Uterus (tissue), 3 donors: ENCODE measurements at regions not wholly inside any gene's neighbourhood (a gene's known extent, or its start where the extent isn't known, plus 50 kb on each side); places are given as distances from the start of the nearest gene placed in this dataset.

Experiments used
- DNase-seq, 2 donors: peaks; one replicate each; pipeline ENCODE4 v3.0.0-alpha.2; 2019 to 2020
- H3K27ac ChIP-seq, 2 donors: fragments of 200-600 bp; sonication (generic); 1 replicate in 1 of 2; 2 replicates in 1 of 2; pipeline ENCODE4 v1.5.1; 2016 to 2018
- H3K27me3 ChIP-seq, 2 donors: fragments of 200-600 bp; sonication (generic); one replicate each; pipeline ENCODE4 v1.5.1; 2018 to 2019; ENCODE audit warnings: control low read depth in 1 of 2
- H3K36me3 ChIP-seq, 2 donors: fragments of 200-600 bp; sonication (generic); one replicate each; pipeline ENCODE4 v1.5.1; 2019; ENCODE audit warnings: control low read depth in 1 of 2
- H3K4me1 ChIP-seq, 2 donors: fragments of 200-600 bp; sonication (generic); one replicate each; pipeline ENCODE4 v1.5.1; 2018 to 2019; ENCODE audit warnings: control low read depth in 1 of 2
- H3K4me3 ChIP-seq, 2 donors: fragments of 200-600 bp; sonication (generic); 1 replicate in 1 of 2; 2 replicates in 1 of 2; pipeline ENCODE4 v1.5.1; 2018 to 2019; ENCODE audit warnings: mild to moderate bottlenecking in 1 of 2
- H3K9me3 ChIP-seq, 2 donors: fragments of 200-600 bp; sonication (generic); one replicate each; pipeline ENCODE4 v1.5.1; 2019; ENCODE audit warnings: control low read depth in 1 of 2
- POLR2A ChIP-seq, 2 donors: fragments of 450-650 bp; IDR thresholded peaks; one replicate each; pipeline ENCODE4 v1.6.1; 2016; ENCODE audit warnings: antibody characterized with exemption in 2 of 2, mild to moderate bottlenecking in 1 of 2, moderate library complexity in 1 of 2
- intact Hi-C: fragments of 100-400 bp; cut with DNase I; formaldehyde crosslinking; loops from one replicate; pipeline ENCODE4 v1.15.1; 2023; ENCODE audit warnings: low total_unique reads
- TF ChIP-seq, protein P1 (sequence below), 4 experiments: fragments of 200-600 bp in 2 of 4; fragments of 450-650 bp in 2 of 4; sonication (generic) in 2 of 4; IDR thresholded peaks; one replicate each; pipeline ENCODE4 v1.5.1; 2016 to 2019; ENCODE audit warnings: antibody characterized with exemption in 4 of 4, mild to moderate bottlenecking in 2 of 4, moderate library complexity in 1 of 4
- donor health status: DM: yes; HTN: yes; CAD: no.

GRCh38 chr9:85377731-85378289 is 363.9 kb downstream of the AGTPBP1 start:
- no peaks in the 10 kb centered on the region for H3K27me3 ChIP-seq
- no peaks in the 10 kb centered on the region for H3K9me3 ChIP-seq
- H3K27ac ChIP-seq, result no peak overlapping the region
- H3K4me3 ChIP-seq, result no peak overlapping the region
- H3K4me1 ChIP-seq, result no peaks in the 10 kb centered on the region
- TF ChIP-seq, protein P1, sequence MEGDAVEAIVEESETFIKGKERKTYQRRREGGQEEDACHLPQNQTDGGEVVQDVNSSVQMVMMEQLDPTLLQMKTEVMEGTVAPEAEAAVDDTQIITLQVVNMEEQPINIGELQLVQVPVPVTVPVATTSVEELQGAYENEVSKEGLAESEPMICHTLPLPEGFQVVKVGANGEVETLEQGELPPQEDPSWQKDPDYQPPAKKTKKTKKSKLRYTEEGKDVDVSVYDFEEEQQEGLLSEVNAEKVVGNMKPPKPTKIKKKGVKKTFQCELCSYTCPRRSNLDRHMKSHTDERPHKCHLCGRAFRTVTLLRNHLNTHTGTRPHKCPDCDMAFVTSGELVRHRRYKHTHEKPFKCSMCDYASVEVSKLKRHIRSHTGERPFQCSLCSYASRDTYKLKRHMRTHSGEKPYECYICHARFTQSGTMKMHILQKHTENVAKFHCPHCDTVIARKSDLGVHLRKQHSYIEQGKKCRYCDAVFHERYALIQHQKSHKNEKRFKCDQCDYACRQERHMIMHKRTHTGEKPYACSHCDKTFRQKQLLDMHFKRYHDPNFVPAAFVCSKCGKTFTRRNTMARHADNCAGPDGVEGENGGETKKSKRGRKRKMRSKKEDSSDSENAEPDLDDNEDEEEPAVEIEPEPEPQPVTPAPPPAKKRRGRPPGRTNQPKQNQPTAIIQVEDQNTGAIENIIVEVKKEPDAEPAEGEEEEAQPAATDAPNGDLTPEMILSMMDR (IDR thresholded peaks at IDR 0.05), result no peak
- TF ChIP-seq POLR2A (IDR thresholded peaks at IDR 0.05), result no peak
- H3K36me3 ChIP-seq, result no peaks in the 10 kb centered on the region
- DNase-seq, result no peak
- intact Hi-C loops, result no loop called here

- H3K4me1 ChIP-seq, result no peaks in the 10 kb centered on the region
- TF ChIP-seq, protein P1 (IDR thresholded peaks at IDR 0.05), result no peak
- no peak for TF ChIP-seq POLR2A (IDR thresholded peaks at IDR 0.05)
- H3K9me3 ChIP-seq, result no peaks in the 10 kb centered on the region
- H3K4me3 ChIP-seq, result no peak overlapping the region
- no peaks in the 10 kb centered on the region for H3K36me3 ChIP-seq
- no peak overlapping the region for H3K27ac ChIP-seq
- DNase-seq, result no peak
- H3K27me3 ChIP-seq, result no peaks in the 10 kb centered on the region
- intact Hi-C loops, result no loop called here
Observed at GRCh38 chr9:85368781-85369180, 373.0 kb downstream of the AGTPBP1 start.

DNA sequence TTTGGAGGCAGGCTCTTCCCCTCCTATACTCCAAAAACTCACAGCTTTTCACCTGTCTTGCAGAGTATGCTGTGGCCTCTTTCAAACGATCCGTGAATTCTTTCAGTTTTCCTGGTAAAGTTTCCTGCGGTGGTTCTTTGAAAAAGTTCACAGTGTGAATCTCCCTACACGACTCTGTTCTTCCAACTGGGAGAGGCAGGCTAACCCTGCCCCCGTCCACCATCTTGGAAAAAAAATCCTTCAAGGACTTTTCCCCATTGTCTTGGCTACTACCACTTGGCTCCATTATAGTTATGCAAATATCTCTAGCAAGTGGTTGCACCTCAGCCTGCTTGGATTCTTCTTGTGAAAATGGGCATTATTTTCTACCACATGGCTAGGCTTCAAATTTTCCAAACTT is 382.6 kb downstream of the AGTPBP1 start:
- intact Hi-C loops, result no loop called here
- no peak overlapping the region for H3K4me3 ChIP-seq
- H3K36me3 ChIP-seq, result peaks cover 0 to 2% of the 10 kb centered on the region in 2 donors
- TF ChIP-seq, protein P1 (IDR thresholded peaks at IDR 0.05), result no peak
- TF ChIP-seq POLR2A (IDR thresholded peaks at IDR 0.05), result no peak
- no peaks in the 10 kb centered on the region for H3K4me1 ChIP-seq
- no peak overlapping the region for H3K27ac ChIP-seq
- DNase-seq, result no peak
- H3K9me3 ChIP-seq, result no peaks in the 10 kb centered on the region
- no peaks in the 10 kb centered on the region for H3K27me3 ChIP-seq

- no peak overlapping the region for H3K27ac ChIP-seq
- no peak for DNase-seq
- TF ChIP-seq, protein P1 (IDR thresholded peaks at IDR 0.05), result no peak
- no peak for TF ChIP-seq POLR2A (IDR thresholded peaks at IDR 0.05)
- no peaks in the 10 kb centered on the region for H3K9me3 ChIP-seq
- no peaks in the 10 kb centered on the region for H3K36me3 ChIP-seq
- no peaks in the 10 kb centered on the region for H3K4me1 ChIP-seq
- H3K27me3 ChIP-seq, result no peaks in the 10 kb centered on the region
- intact Hi-C loops, result no loop called here
- H3K4me3 ChIP-seq, result no peak overlapping the region
Observed at GRCh38 chr9:85349046-85349445, 392.7 kb downstream of the AGTPBP1 start.

GRCh38 chr9:85347541-85347940 is 394.2 kb downstream of the AGTPBP1 start:
- Histone ChIP-seq H3K4me1 (no peaks in the 10 kb centered on the region), H3K27me3 (no peaks in the 10 kb centered on the region), H3K27ac (no peak overlapping the region), H3K4me3 (no peak overlapping the region), H3K9me3 (no peaks in the 10 kb centered on the region), H3K36me3 (no peaks in the 10 kb centered on the region)
- TF ChIP-seq POLR2A (IDR thresholded peaks at IDR 0.05), result no peak
- TF ChIP-seq, protein P1 (IDR thresholded peaks at IDR 0.05), result no peak
- intact Hi-C loops, result no loop called here
- DNase-seq, result no peak
